ENCODE measurements at regions not wholly inside any gene's neighbourhood (a gene's known extent, or its start where the extent isn't known, plus 50 kb on each side); places are given as distances from the start of the nearest gene placed in this dataset.
"Not testable (repeated sequence)": the region's sequence is repeated elsewhere in the genome, so short reads cannot be mapped to it uniquely, and the experiment has no call there.

DNA sequence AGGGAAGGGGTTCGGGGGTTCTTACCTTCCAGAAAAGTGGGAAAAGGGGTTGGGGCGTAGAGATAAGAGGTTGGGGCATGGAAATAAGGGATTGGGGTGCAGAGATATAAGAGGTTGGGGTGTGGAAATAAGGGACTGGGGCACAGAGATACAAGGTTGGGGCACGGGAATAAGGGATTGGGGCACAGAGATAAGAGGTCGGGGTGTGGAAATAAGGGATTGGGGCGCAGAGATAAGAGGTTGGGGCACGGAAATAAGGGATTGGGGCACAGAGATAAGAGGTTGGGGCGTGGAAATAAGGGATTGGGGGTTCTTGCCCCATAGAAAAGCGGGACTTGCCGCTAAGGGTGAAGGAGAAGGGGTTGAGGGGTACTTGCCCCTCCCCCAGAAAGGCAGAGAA lies 183.9 kb downstream of the CD83 start:
- not testable (repeated sequence) for TF ChIP-seq EZH2phosphoT487 (IDR thresholded peaks at IDR 0.05; ENCODE audit: insufficient read depth, low read depth); EZH2 (IDR thresholded peaks at IDR 0.05; ENCODE audit: insufficient read depth, poor library complexity, severe bottlenecking)

All from GM23248 (cell line).